ENCODE measurements at regions not wholly inside any gene's neighbourhood (a gene's known extent, or its start where the extent isn't known, plus 50 kb on each side); places are given as distances from the start of the nearest gene placed in this dataset.
"Not testable (repeated sequence)": the region's sequence is repeated elsewhere in the genome, so short reads cannot be mapped to it uniquely, and the experiment has no call there.

GRCh38 chr7:81051811-81052413, 133.1 kb upstream of the SEMA3C start:
- FAIRE-seq (no peak), DNase-seq (ENCODE audit: insufficient read length, low spot score) (no peak)
- TF ChIP-seq POLR2AphosphoS5 (IDR thresholded peaks at IDR 0.05; ENCODE audit: low read depth, low read length) = no peak
- TF ChIP-seq PAX5 (IDR thresholded peaks at IDR 0.05; ENCODE audit: insufficient read depth, low read length, severe bottlenecking) = no peak
- TF ChIP-seq TAF1 (IDR thresholded peaks at IDR 0.05; ENCODE audit: low read depth, low read length) = no peak
- no peak for TF ChIP-seq POLR2A (IDR thresholded peaks at IDR 0.05; ENCODE audit: low read depth, low read length)
- no peak for TF ChIP-seq POU2F2 (IDR thresholded peaks at IDR 0.05; ENCODE audit: low read depth, low read length)

GRCh38 chr7:81045491-81046030, 126.7 kb upstream of the SEMA3C start:
- TF ChIP-seq POU2F2 (IDR thresholded peaks at IDR 0.05; ENCODE audit: low read depth, low read length) (no peak), PAX5 (IDR thresholded peaks at IDR 0.05; ENCODE audit: insufficient read depth, low read length, severe bottlenecking) (no peak), POLR2AphosphoS5 (IDR thresholded peaks at IDR 0.05; ENCODE audit: low read depth, low read length) (no peak), TAF1 (IDR thresholded peaks at IDR 0.05; ENCODE audit: low read depth, low read length) (no peak), SPI1 (IDR thresholded peaks at IDR 0.05; ENCODE audit: low read depth, low read length) (no peak), POLR2A (IDR thresholded peaks at IDR 0.05; ENCODE audit: low read depth, low read length) (no peak)
- no peak for FAIRE-seq
- no peak for DNase-seq (ENCODE audit: insufficient read length, low spot score)

GRCh38 chr7:81042646-81043045, 123.8 kb upstream of the SEMA3C start:
- not testable (repeated sequence) for DNase-seq (ENCODE audit: insufficient read length, low spot score); FAIRE-seq

- FAIRE-seq (no peak), DNase-seq (ENCODE audit: insufficient read length, low spot score) (no peak)
- no peak for TF ChIP-seq POU2F2 (IDR thresholded peaks at IDR 0.05; ENCODE audit: low read depth, low read length)
These were observed 121.6 kb upstream of the SEMA3C start for GRCh38 chr7:81040496-81040895.

GRCh38 chr7:81036871-81037270, 118.0 kb upstream of the SEMA3C start:
- no peak for TF ChIP-seq PAX5 (IDR thresholded peaks at IDR 0.05; ENCODE audit: insufficient read depth, low read length, severe bottlenecking)
- TF ChIP-seq SPI1 (IDR thresholded peaks at IDR 0.05; ENCODE audit: low read depth, low read length) = no peak
- TF ChIP-seq POLR2AphosphoS5 (IDR thresholded peaks at IDR 0.05; ENCODE audit: low read depth, low read length) = no peak
- no peak for TF ChIP-seq POLR2A (IDR thresholded peaks at IDR 0.05; ENCODE audit: low read depth, low read length)
- TF ChIP-seq TAF1 (IDR thresholded peaks at IDR 0.05; ENCODE audit: low read depth, low read length) = no peak
- TF ChIP-seq POU2F2 (IDR thresholded peaks at IDR 0.05; ENCODE audit: low read depth, low read length) = no peak
- FAIRE-seq = no peak

GRCh38 chr7:81036057-81036456, 117.2 kb upstream of the SEMA3C start:
- TF ChIP-seq SPI1 (IDR thresholded peaks at IDR 0.05; ENCODE audit: low read depth, low read length) (no peak), PAX5 (IDR thresholded peaks at IDR 0.05; ENCODE audit: insufficient read depth, low read length, severe bottlenecking) (no peak), TAF1 (IDR thresholded peaks at IDR 0.05; ENCODE audit: low read depth, low read length) (no peak), POLR2A (IDR thresholded peaks at IDR 0.05; ENCODE audit: low read depth, low read length) (no peak), POLR2AphosphoS5 (IDR thresholded peaks at IDR 0.05; ENCODE audit: low read depth, low read length) (no peak), POU2F2 (IDR thresholded peaks at IDR 0.05; ENCODE audit: low read depth, low read length) (no peak)
- DNase-seq (ENCODE audit: insufficient read length, low spot score) (no peak), FAIRE-seq (no peak)

More at GRCh38 chr7:81036871-81037270, 118.0 kb upstream of the SEMA3C start:
- no peak for DNase-seq (ENCODE audit: insufficient read length, low spot score)

- TF ChIP-seq POLR2A (IDR thresholded peaks at IDR 0.05; ENCODE audit: low read depth, low read length) (no peak), POU2F2 (IDR thresholded peaks at IDR 0.05; ENCODE audit: low read depth, low read length) (no peak), SPI1 (IDR thresholded peaks at IDR 0.05; ENCODE audit: low read depth, low read length) (no peak), TAF1 (IDR thresholded peaks at IDR 0.05; ENCODE audit: low read depth, low read length) (no peak), POLR2AphosphoS5 (IDR thresholded peaks at IDR 0.05; ENCODE audit: low read depth, low read length) (no peak), PAX5 (IDR thresholded peaks at IDR 0.05; ENCODE audit: insufficient read depth, low read length, severe bottlenecking) (no peak)
- DNase-seq (ENCODE audit: insufficient read length, low spot score) (no peak), FAIRE-seq (no peak)
These were observed 113.1 kb upstream of the SEMA3C start for GRCh38 chr7:81031996-81032395.

GRCh38 chr7:81031243-81031642, 112.4 kb upstream of the SEMA3C start:
- no peak for TF ChIP-seq POLR2AphosphoS5 (IDR thresholded peaks at IDR 0.05; ENCODE audit: low read depth, low read length)
- no peak for TF ChIP-seq POLR2A (IDR thresholded peaks at IDR 0.05; ENCODE audit: low read depth, low read length)
- no peak for TF ChIP-seq PAX5 (IDR thresholded peaks at IDR 0.05; ENCODE audit: insufficient read depth, low read length, severe bottlenecking)
- no peak for TF ChIP-seq SPI1 (IDR thresholded peaks at IDR 0.05; ENCODE audit: low read depth, low read length)
- TF ChIP-seq TAF1 (IDR thresholded peaks at IDR 0.05; ENCODE audit: low read depth, low read length) = no peak
- TF ChIP-seq POU2F2 (IDR thresholded peaks at IDR 0.05; ENCODE audit: low read depth, low read length) = no peak
- FAIRE-seq = no peak
- no peak for DNase-seq (ENCODE audit: insufficient read length, low spot score)

- FAIRE-seq (no peak), DNase-seq (ENCODE audit: insufficient read length, low spot score) (no peak)
- TF ChIP-seq POLR2A (IDR thresholded peaks at IDR 0.05; ENCODE audit: low read depth, low read length) (no peak), SPI1 (IDR thresholded peaks at IDR 0.05; ENCODE audit: low read depth, low read length) (no peak), POLR2AphosphoS5 (IDR thresholded peaks at IDR 0.05; ENCODE audit: low read depth, low read length) (no peak), TAF1 (IDR thresholded peaks at IDR 0.05; ENCODE audit: low read depth, low read length) (no peak), POU2F2 (IDR thresholded peaks at IDR 0.05; ENCODE audit: low read depth, low read length) (no peak), PAX5 (IDR thresholded peaks at IDR 0.05; ENCODE audit: insufficient read depth, low read length, severe bottlenecking) (no peak)
These were observed 111.6 kb upstream of the SEMA3C start for GRCh38 chr7:81030472-81030871.

- FAIRE-seq = no peak
- TF ChIP-seq SPI1 (IDR thresholded peaks at IDR 0.05; ENCODE audit: low read depth, low read length) (no peak), PAX5 (IDR thresholded peaks at IDR 0.05; ENCODE audit: insufficient read depth, low read length, severe bottlenecking) (no peak), TAF1 (IDR thresholded peaks at IDR 0.05; ENCODE audit: low read depth, low read length) (no peak), POLR2AphosphoS5 (IDR thresholded peaks at IDR 0.05; ENCODE audit: low read depth, low read length) (no peak), POU2F2 (IDR thresholded peaks at IDR 0.05; ENCODE audit: low read depth, low read length) (no peak), POLR2A (IDR thresholded peaks at IDR 0.05; ENCODE audit: low read depth, low read length) (no peak)
- DNase-seq (ENCODE audit: insufficient read length, low spot score) = no peak
These were observed 110.7 kb upstream of the SEMA3C start for GRCh38 chr7:81029511-81029910.
